NT2/D1 (cell line): ENCODE measurements at regions not wholly inside any gene's neighbourhood (a gene's known extent, or its start where the extent isn't known, plus 50 kb on each side); places are given as distances from the start of the nearest gene placed in this dataset.
"Not testable (repeated sequence)": the region's sequence is repeated elsewhere in the genome, so short reads cannot be mapped to it uniquely, and the experiment has no call there.

Experiments used
- DNase-seq: peaks from one replicate; pipeline ENCODE4 v3.0.0-alpha.2; 2011; ENCODE audit warnings: low read depth, low spot score
- H3K27me3 ChIP-seq: 2 replicates; pipeline ENCODE4 v1.6.0; 2011; ENCODE audit warnings: mild to moderate bottlenecking; ENCODE audit not compliant: insufficient read length, insufficient read depth
- H3K36me3 ChIP-seq: 2 replicates; pipeline ENCODE4 v1.6.1; 2011; ENCODE audit warnings: mild to moderate bottlenecking, low read length, mixed read lengths; ENCODE audit not compliant: insufficient read depth, insufficient read length
- H3K4me1 ChIP-seq: 2 replicates; pipeline ENCODE4 v1.5.1; 2011; ENCODE audit not compliant: insufficient read depth, insufficient read length
- H3K4me3 ChIP-seq: 2 replicates; pipeline ENCODE4 v1.5.1; 2011; ENCODE audit warnings: low read depth; ENCODE audit not compliant: insufficient read length
- H3K9ac ChIP-seq: 2 replicates; pipeline ENCODE4 v1.6.0; 2011; ENCODE audit warnings: low read depth; ENCODE audit not compliant: insufficient read length
- H3K9me3 ChIP-seq: 2 replicates; pipeline ENCODE4 v1.5.1; 2011; ENCODE audit warnings: mild to moderate bottlenecking, low read length; ENCODE audit not compliant: insufficient read depth
- SUZ12 ChIP-seq: IDR thresholded peaks from 2 replicates; pipeline ENCODE4 v1.6.1; 2011; ENCODE audit not compliant: insufficient read length, insufficient read depth; ENCODE audit errors: extremely low read depth
- YY1 ChIP-seq: IDR thresholded peaks from 2 replicates; pipeline ENCODE4 v1.6.1; 2011; ENCODE audit not compliant: insufficient read length, insufficient read depth
- ZNF274 ChIP-seq: IDR thresholded peaks from 2 replicates; pipeline ENCODE4 v1.6.1; 2011; ENCODE audit warnings: mild to moderate bottlenecking, low read depth, low read length

GRCh38 chr1:182166750-182167149 lies 105.2 kb upstream of the ZNF648 start:
- TF ChIP-seq ZNF274 (no peak), YY1 (no peak), SUZ12 (no peak)
- no peak overlapping the region for H3K4me3 ChIP-seq

GRCh38 chr1:182166321-182166720 lies 104.8 kb upstream of the ZNF648 start:
- TF ChIP-seq SUZ12 (no peak), YY1 (no peak), ZNF274 (no peak)

More at GRCh38 chr1:182166750-182167149, 105.2 kb upstream of the ZNF648 start:
- Histone ChIP-seq H3K36me3 (no peaks in the 10 kb centered on the region), H3K9me3 (no peaks in the 10 kb centered on the region), H3K9ac (no peak overlapping the region), H3K27me3 (no peaks in the 10 kb centered on the region), H3K4me1 (no peaks in the 10 kb centered on the region)
- no peak for DNase-seq

GRCh38 chr1:182164273-182164672 lies 102.8 kb upstream of the ZNF648 start:
- no peak overlapping the region for H3K9ac ChIP-seq
- no peaks in the 10 kb centered on the region for H3K4me1 ChIP-seq
- no peaks in the 10 kb centered on the region for H3K27me3 ChIP-seq
- no peak for TF ChIP-seq SUZ12
- no peak for TF ChIP-seq YY1
- TF ChIP-seq ZNF274: no peak
- H3K9me3 ChIP-seq: peaks cover 8% of the 10 kb centered on the region
- no peaks in the 10 kb centered on the region for H3K36me3 ChIP-seq
- H3K4me3 ChIP-seq: no peak overlapping the region
- no peak for DNase-seq

More at GRCh38 chr1:182166321-182166720, 104.8 kb upstream of the ZNF648 start:
- Histone ChIP-seq H3K9ac (no peak overlapping the region), H3K36me3 (no peaks in the 10 kb centered on the region), H3K4me3 (no peak overlapping the region), H3K4me1 (no peaks in the 10 kb centered on the region), H3K27me3 (no peaks in the 10 kb centered on the region), H3K9me3 (no peaks in the 10 kb centered on the region)
- DNase-seq: no peak

- TF ChIP-seq ZNF274 (no peak), YY1 (no peak), SUZ12 (no peak)
- H3K4me3 ChIP-seq: no peak overlapping the region
- DNase-seq: no peak
- H3K4me1 ChIP-seq: no peaks in the 10 kb centered on the region
- H3K9me3 ChIP-seq: peaks cover 12% of the 10 kb centered on the region
- H3K36me3 ChIP-seq: no peaks in the 10 kb centered on the region
- H3K27me3 ChIP-seq: no peaks in the 10 kb centered on the region
- H3K9ac ChIP-seq: no peak overlapping the region
Measured at GRCh38 chr1:182163821-182164223, 102.3 kb upstream of the ZNF648 start.

- Histone ChIP-seq H3K9ac (no peak overlapping the region), H3K27me3 (no peaks in the 10 kb centered on the region)
Measured at GRCh38 chr1:182159443-182159842, 97.9 kb upstream of the ZNF648 start.

GRCh38 chr1:182157187-182157586 lies 95.7 kb upstream of the ZNF648 start:
- H3K27me3 ChIP-seq: no peaks in the 10 kb centered on the region
- TF ChIP-seq SUZ12 (no peak), ZNF274 (no peak), YY1 (no peak)
- no peak overlapping the region for H3K9ac ChIP-seq
- DNase-seq: no peak
- peaks cover 3% of the 10 kb centered on the region for H3K4me1 ChIP-seq
- peaks cover 22% of the 10 kb centered on the region for H3K9me3 ChIP-seq
- no peak overlapping the region for H3K4me3 ChIP-seq
- no peaks in the 10 kb centered on the region for H3K36me3 ChIP-seq

More at GRCh38 chr1:182159443-182159842, 97.9 kb upstream of the ZNF648 start:
- Histone ChIP-seq H3K4me3 (no peak overlapping the region), H3K36me3 (no peaks in the 10 kb centered on the region), H3K4me1 (peaks cover 3% of the 10 kb centered on the region), H3K9me3 (peaks cover 22% of the 10 kb centered on the region)
- TF ChIP-seq ZNF274 (no peak), YY1 (no peak), SUZ12 (no peak)
- no peak for DNase-seq

- not testable (repeated sequence) for H3K9ac ChIP-seq, H3K4me3 ChIP-seq, DNase-seq, H3K27me3 ChIP-seq, H3K4me1 ChIP-seq, H3K36me3 ChIP-seq
- H3K9me3 ChIP-seq: peaks cover 15% of the 10 kb centered on the region
Measured at GRCh38 chr1:182154425-182154824, 92.9 kb upstream of the ZNF648 start.

GRCh38 chr1:182149411-182149965 lies 88.0 kb upstream of the ZNF648 start:
- peak; percentile 46 for DNase-seq
- no peak for TF ChIP-seq YY1
- TF ChIP-seq ZNF274: no peak
- TF ChIP-seq SUZ12: no peak
- Histone ChIP-seq H3K27me3 (no peaks in the 10 kb centered on the region), H3K4me1 (peaks cover 2% of the 10 kb centered on the region), H3K4me3 (no peak overlapping the region), H3K36me3 (no peaks in the 10 kb centered on the region), H3K9ac (no peak overlapping the region), H3K9me3 (no peaks in the 10 kb centered on the region)
